Hepatic stellate cell (primary cell): ENCODE measurements at regions not wholly inside any gene's neighbourhood (a gene's known extent, or its start where the extent isn't known, plus 50 kb on each side); places are given as distances from the start of the nearest gene placed in this dataset.

Experiments
- DNase-seq: peaks from one replicate; pipeline ENCODE4 v3.0.0; 2011; ENCODE audit warnings: low spot score

- DNase-seq, result no peak
Observed at GRCh38 chr21:19683492-19683891, 1279.9 kb upstream of the TMPRSS15 start.

- DNase-seq, result no peak
Observed at GRCh38 chr21:19684328-19684727, 1280.7 kb upstream of the TMPRSS15 start.

GRCh38 chr21:19692231-19692630 is 1288.6 kb upstream of the TMPRSS15 start:
- DNase-seq, result no peak

DNA sequence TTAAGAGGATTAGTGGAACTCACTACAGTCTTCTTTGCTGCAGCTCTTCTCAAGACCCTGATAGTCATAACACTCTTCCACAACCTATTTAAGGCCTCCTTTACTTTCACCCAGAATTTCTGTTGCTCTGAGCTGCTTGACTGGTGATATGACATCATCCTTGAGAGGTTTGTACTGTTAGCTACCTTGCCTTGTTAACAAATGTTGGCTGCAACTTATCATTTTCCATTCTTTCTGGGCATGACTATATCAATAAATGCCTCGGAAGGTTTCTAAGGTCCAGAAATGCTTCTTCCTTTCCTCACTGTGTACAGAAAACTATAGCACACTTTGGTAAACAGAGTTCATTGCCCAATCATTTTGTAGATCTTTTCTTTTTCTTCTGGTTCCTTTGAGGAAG is 1292.2 kb upstream of the TMPRSS15 start:
- no peak for DNase-seq

DNA sequence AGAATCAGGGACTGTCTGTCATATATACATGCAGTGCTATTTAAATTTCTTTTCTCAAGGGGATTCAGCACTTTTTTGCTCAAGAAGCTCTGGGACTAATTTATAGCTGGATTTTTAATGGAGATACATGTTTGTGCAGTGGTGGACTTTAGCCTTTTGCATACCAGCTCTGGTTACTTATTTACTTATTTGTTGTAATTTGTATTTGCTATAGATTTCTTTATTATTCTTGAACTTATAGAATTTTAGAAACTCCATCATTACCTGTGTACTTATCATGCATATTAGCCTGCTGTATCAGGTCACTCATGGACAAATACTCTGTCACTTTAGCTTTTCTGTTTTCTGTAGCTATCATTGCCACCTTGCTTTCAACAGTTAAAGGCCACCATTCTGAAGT is 1296.9 kb upstream of the TMPRSS15 start:
- DNase-seq, result no peak

DNA sequence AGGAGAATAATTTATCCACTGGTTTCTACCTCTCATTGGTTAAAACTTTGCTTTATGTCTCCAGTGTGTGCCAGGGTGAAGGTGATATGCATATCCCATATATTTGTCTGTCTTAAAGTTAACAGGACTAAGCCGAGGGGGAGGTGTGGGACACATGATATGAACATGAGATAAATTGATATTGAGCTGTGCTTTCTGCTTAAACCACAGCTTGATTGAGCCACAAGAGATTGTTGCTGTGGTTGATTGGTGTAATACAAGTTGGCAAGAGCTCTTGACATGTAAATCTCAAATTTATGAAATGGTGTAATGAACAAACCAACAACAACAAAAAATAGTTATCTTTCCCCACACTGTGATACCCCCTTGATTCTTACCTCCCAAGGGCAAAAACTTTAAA is 1295.5 kb upstream of the NCAM2 start:
- DNase-seq, result no peak

DNA sequence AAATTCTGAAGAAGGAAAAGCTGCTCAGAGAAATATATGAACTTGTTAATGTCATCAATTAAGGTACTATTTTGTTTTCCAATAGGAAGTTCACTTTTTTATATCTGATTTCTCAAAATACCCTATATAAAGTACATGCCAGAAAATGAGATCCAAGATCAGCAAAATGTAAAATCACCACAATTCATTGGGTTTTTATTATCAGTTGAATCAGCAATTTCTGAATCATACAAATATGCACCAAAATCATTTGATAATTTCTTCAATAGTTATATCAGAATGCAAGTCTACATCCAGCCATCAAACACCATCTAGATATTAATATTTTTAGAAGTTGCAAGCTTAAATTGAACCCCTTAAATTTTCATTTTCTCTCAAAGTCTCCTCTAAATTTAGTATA is 1293.4 kb upstream of the NCAM2 start:
- DNase-seq, result no peak

DNA sequence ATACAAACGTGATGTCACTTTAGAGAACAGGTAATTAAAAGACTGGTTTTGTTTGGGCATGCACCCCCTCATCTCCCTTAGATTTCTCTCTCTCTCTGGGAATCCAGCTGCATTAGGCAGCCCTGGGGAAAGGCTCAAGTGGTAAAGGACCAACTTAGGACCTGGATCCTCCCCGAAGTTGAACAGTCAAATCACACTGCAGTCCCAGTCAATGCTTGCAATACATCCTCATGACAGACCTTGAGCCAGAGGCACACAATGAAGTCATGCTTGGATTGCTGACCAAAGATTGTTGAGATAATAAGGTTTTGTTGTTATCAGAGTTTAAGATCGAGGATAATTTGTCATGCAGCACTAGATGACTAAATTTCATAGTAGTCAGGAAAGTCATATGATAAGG is 1285.8 kb upstream of the NCAM2 start:
- no peak for DNase-seq

DNA sequence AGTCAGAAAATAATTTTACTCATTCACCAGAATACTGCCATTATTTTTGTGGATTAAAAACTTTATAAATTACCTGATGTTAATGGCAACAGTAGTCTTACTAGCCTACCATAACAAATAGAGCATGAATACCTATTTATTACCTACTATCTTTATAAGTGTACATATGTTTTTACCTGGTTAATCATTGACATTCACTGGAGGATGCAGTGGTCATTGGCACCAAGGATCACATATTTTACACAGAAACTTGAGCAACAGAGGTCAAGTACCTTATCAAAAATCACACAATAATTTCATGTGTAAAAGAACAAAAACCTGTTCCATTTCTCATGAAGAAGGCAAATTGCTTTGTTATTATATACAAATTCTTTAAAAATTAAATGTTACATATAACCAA is 1284.9 kb upstream of the NCAM2 start:
- DNase-seq, result no peak

DNA sequence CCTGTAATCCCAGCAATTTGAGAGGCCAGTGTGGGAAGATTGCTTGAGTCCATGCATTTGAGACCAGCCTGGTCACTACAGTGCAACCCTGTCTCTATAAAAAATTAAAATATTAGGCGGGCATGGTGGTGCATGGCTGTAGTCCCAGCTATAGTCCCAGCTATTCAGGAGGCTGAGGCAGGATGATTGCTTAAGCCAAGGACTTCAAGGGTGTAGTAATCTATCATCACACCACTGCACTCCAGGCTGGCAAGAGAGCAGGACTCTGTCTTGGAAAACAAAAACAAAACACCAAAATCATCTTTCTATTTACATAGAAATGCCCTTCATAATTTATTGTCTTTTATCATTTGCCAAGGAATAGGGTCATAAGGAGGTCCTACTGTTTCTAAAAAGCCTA is 1274.1 kb upstream of the NCAM2 start:
- no peak for DNase-seq

DNA sequence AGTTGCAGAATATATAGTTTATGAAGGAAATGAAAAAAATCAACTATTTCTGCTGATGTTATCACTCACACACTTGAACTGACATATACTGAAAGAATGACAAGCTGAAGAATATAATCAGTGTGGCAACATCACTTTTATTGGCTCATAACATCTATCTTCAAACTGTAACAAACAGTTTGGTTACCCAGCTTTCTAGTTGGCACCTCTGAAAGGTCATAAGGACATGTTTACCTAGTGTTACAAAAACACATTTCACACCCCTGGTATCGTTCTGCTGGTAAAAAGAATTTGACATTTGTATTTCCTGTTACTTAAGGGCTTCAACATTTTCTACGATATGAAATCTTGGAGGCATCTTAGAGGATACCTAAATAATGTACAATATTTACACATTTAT is 1267.0 kb upstream of the NCAM2 start:
- DNase-seq, result no peak

DNA sequence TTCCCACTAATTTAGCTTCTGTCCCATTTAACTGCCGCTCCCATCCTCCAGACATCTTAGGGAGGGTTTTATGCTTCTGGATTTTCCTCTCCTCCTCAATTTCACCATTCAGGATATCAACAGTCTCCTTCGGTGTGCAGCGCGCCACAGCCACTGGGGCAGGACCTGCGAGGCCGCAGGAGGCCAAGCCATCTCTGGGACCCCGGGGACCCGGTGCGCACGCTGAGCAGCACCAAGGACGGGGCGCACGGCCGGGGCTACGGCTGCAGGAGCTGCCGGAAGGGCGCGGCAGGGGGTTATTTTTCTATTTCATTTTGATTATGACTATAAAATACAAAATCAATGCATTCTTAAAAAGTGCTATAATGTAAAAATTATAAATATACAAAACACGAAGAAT is 1238.4 kb upstream of the NCAM2 start:
- no peak for DNase-seq

DNA sequence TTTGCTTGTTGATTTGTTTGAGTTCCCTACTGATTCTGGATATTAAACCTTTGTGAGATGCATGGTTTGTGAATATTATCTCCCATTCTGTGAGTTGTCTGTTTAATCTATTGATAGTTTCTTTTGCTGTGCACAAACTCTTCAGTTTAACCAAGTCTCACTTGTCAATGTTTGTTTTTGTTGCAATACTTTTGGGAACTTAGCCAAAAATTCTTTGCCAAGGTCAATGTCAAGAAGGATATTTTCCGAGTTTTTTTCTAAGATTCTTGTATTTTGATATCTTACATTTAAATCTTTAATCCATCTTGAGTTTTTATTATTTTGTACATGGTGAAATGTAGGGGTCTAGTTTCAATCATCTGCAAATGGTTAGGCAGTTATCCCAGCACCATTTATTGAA is 1230.7 kb upstream of the NCAM2 start:
- no peak for DNase-seq

- no peak for DNase-seq
Observed at GRCh38 chr21:19771881-19772280, 1226.3 kb upstream of the NCAM2 start.

GRCh38 chr21:19776076-19776475 is 1222.1 kb upstream of the NCAM2 start:
- no peak for DNase-seq

- no peak for DNase-seq
Observed at GRCh38 chr21:19781881-19782652, 1216.1 kb upstream of the NCAM2 start.

DNA sequence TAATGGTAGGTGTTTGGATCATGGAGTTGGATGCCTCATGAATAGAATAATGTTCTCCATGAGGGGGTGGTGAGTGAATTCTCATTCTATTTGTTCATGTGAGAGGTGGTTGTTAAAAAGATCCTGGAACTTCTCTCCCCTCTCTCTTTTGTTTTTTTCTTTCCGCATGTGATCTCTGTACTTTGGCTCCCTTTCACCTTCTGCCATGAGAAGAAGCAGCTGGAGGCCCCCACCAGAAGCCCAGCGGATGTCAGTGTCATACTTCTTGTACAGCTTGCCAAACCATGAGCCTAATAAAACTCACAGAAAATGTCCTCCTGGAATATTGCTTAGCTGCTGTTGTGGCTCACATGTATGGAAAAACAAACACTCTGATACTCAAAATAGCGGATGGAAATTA is 1212.3 kb upstream of the NCAM2 start:
- no peak for DNase-seq

DNA sequence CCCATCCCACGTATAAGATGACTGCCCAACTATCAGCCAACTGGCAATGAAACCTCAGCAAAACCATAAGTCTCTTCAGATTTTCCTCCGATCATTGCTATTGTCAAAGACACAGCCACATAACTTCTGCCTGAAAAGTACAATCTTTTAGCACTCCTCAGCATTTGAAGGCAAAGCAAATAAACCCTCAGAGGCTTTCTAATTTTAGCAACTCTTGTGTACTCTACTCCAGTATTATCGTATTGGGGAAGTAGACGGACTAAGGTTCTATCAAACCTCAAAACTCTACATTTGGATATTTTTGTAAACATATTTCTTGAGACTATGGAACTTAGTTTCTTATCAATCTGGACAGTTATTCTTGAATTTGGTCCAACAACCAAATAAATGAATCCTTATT is 1206.2 kb upstream of the NCAM2 start:
- DNase-seq, result no peak

DNA sequence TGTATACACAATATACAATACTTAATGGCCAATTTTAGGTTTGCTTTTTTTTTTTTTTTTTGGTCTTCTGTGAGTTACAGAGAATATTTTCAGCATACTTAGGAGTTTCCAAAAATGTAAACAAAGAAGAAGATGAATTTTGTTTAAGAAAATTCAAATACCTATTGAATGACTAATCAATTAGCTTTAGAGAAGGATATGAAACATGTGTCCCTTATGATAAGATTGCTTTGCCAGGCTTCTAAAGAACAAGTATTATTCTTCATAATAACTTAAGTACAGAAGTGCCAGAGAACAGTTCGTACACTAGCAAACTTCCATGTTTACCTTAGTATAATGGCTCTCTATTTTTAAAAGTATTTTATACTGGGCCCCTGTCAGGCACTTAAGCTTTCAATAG is 1191.0 kb upstream of the NCAM2 start:
- DNase-seq, result no peak

GRCh38 chr21:19810779-19811178 is 1187.4 kb upstream of the NCAM2 start:
- no peak for DNase-seq

- DNase-seq, result no peak
Observed at GRCh38 chr21:19830446-19830845, 1167.8 kb upstream of the NCAM2 start.

- no peak for DNase-seq
Observed at GRCh38 chr21:19832551-19832950, 1165.7 kb upstream of the NCAM2 start.

DNA sequence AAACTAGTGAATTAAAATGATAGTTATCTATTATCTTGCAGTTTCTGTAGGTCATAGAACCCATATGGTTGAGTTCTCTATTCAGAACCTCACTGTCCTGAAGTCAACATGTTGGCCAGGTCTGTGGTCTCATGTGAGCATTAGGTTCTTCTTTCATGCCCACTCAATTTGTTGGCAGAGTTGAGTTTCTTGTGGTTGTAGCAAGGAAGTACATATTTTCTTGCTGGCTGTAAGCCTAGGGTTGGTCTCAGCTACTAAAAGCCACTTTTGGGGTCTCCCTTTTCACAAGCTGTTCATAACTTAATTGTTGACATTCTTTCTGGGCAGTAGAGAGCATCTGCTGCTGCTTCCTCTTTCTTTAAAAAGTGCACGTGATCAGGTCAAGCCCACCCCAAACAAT is 1165.1 kb upstream of the NCAM2 start:
- no peak for DNase-seq

DNA sequence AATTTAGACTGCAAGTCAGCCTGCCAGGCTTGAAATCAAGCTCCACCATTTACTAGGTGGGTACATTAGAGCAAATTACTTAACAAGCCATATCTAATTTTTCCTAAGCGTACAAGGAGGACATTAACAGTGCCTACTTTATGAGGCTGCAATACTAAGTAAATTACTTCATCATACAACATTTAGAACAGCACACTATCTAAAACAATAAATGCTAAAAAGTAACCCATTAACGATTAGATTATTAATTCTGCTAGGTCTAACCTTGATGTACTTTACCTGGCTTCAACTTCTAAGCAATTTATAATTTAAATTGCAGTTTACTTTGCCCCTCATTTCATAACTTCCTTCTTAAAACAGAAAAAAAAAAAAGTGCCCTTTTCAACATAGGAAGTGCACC is 1155.6 kb upstream of the NCAM2 start:
- no peak for DNase-seq

DNA sequence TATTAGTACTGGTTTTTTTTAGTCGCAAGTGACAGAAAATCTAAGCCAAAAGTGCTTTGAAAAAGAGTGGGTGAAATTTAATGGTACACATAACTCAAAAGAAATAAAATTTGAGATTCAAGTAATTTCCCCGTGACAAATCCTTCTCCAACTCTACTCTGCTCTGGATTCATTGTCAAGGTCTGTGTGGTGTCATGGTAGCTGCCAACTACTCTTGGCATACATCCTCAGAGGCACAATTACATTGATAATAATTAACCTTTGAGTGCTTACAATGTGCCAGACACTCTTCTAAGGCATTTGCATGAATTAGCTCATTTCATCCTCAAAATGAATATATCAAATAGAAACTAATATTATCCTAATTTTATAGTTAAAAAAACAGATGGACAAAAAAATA is 1153.9 kb upstream of the NCAM2 start:
- no peak for DNase-seq
